Nucleus accumbens (tissue), 56 donors: ENCODE measurements at regions not wholly inside any gene's neighbourhood (a gene's known extent, or its start where the extent isn't known, plus 50 kb on each side); places are given as distances from the start of the nearest gene placed in this dataset.

Source experiments
- DNase-seq, 56 donors: peaks; one replicate each; lab custom pipeline; 2025; lab: John Stamatoyannopoulos, UW

GRCh38 chr5:57863661-57864060 lies 381.1 kb upstream of the ACTBL2 start:
- no peak for DNase-seq

DNA sequence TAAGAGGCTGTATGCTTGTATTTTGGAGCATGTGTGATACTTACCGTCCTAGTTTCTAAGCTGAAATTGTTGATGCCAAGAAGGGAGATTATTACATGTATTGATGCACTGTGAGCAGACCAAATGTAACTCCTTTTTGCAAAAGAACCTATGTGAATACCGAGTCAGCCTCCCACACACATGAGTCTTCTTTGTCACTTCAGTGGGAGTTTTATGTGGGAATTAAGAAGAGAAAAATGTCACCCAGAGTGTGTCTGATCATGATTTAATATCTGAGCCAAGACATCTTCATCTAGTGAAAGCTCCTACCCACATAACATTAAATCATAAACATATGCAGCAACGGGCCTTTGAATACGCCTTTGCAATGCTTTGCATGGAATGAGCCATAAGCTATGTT lies 380.3 kb upstream of the ACTBL2 start:
- peak in 12 of 56 donors; percentile 5 to 64 (median 18) for DNase-seq

DNA sequence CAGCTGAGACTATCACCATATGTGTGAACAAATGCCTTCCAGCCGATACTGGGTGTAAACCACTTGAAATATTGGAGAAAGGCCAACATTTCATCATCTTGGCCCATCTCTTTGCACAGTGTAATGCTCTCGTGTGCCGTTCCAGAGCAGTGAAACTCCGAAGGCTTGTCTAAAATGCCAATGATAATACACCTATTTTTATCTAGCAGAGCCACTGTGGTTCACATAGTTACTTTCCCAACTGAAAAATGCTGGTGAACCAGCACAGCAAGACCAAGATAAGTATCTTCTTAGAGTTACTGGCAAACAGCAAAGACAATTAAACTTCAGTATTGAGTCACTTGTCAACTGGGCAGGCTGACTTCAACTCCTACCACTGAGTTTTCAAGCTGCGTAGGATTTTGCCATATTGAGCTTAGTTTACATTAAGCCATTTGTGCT lies 379.9 kb upstream of the ACTBL2 start:
- DNase-seq: peak in 10 of 56 donors; percentile 2 to 58 (median 15)

DNA sequence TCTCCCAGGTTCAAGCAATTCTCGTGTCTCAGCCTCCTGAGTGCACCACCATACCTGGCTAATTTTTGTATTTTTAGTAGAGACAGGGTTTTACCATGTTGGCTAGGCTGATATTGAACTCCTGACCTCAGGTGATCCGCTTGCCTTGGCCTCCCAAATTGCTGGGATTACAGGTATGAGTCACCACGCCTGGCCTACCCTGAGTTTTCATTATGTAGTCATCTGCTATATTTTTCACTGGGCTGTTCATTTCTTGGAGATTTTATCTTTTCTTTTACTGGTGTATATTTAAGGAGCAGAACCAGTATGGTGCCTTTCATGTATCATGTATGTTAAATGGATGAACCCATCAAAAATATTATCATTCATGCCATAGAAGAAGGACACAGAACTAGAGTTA lies 377.0 kb upstream of the ACTBL2 start:
- DNase-seq: no peak

DNA sequence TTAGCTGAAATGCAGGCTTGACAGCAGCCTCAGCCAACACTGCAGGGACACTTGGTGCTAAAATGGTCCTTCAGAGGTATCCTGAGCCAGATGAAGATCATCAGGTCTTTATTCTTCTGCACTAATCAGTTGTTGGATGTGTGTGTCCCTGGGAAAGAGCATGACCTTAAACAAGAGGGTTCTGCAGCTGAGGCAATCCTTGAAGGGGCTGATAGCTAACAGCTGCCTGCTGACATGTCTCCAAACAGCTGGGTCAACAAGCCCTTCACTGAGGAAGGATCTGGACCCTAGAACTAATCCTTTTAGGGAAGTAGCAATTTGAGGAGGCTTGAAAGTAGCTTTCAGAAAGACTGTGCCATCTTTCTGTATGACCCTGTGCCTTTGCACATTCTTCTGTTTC lies 376.3 kb upstream of the ACTBL2 start:
- DNase-seq: no peak

DNA sequence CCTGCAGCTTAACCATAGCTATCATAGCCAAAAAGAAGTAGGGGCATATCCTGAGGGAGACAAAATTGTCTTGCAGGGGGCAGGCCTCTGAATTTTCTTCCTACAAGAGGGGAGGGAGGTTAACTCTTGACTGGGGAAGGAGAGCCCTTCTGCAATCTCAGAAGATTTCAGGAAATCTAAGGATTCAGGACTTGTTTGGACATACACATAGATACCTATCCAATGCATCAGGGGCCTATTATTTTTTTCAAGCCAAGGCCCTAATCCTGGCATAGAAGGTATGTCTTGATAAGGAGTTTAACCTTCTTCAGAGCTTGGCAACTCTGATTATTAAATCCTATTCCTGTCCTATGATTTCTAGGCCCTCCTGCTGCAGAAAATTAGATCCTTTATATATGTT lies 375.1 kb upstream of the ACTBL2 start:
- DNase-seq: no peak

GRCh38 chr5:57855831-57856230 lies 373.2 kb upstream of the ACTBL2 start:
- no peak for DNase-seq

DNA sequence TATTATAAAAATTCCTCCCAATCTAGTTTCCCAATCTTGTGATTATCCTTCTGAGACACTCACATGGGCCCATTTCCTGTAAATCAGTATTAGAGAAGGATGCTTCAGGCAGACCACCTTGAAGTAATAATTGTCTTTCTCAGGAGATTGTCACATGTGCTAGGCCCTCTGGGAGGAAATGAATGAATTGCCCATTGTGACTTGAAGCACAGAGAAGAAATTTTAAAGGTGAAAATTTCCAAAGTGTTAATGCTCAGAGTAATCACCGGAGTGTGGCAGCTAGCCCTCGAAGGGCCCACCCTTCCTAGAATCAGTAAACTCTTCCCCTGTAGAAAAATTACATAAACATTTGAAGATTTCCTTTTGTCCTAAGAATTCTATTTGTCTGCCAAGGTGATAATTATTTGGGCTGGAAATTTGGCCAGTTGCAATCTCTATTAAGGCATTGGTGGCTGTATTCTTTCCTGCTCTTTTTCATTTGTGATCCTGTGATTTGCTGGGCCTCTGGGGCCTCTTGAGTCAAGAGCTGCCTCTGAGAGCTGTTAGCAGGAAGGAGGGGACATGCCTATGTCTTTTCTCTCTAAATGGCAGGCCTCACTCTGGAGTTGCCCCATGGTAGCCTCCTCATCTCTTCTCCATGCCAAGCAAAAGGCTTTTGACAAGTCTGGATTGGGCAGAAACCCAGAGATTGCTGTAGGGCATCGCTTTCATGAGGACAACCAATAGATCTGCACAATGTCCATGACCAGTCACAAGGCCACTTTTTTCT lies 371.5 kb upstream of the ACTBL2 start:
- no peak for DNase-seq

GRCh38 chr5:57850109-57850508 lies 367.5 kb upstream of the ACTBL2 start:
- DNase-seq: no peak

GRCh38 chr5:57845025-57845424 lies 362.4 kb upstream of the ACTBL2 start:
- DNase-seq: no peak

DNA sequence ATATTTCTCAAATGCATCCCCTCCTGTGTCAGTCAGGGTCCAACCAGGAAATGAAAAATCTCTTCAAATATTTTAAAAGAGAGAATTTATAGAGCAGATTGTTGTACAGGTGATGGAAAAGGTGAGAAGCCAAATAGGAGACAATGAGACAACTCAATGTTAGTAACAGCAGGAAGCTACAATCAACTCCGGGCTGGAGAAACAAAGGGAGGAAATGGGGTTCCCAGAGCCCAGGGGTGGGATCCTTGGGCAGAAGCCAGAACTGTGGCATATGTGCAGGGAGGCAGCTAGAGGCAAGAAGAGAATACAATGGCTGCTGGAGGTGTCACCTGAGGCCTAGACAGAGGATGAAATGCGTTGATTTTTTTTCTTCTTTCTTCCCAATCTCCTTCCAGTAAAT lies 361.8 kb upstream of the ACTBL2 start:
- no peak for DNase-seq

- DNase-seq: no peak
Measured at GRCh38 chr5:57843059-57843367, 360.4 kb upstream of the ACTBL2 start.

- DNase-seq: no peak
Measured at GRCh38 chr5:57842364-57843058, 359.9 kb upstream of the ACTBL2 start.

- DNase-seq: no peak
Measured at GRCh38 chr5:57841676-57842363, 359.2 kb upstream of the ACTBL2 start.

GRCh38 chr5:57839437-57840079 lies 356.9 kb upstream of the ACTBL2 start:
- DNase-seq: no peak

DNA sequence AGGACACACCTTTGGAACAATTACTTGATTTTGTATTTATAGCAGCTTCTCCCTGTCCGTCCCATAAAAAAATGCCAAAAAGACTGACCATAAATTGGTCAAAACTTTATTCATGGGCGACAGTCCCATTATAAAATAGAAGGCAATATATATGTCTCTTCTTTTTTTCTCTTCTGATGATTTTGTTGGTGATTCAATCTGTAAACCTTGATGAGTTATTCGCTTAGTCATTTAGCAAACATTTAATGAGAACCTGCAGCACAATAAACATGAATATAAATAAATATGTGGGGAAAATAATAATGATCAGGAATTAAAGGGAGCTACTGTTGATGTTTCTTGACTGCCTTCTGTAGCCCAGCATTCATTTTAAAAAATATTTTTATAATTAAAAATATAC lies 356.4 kb upstream of the ACTBL2 start:
- DNase-seq: no peak

GRCh38 chr5:57836921-57837320 lies 354.3 kb upstream of the ACTBL2 start:
- no peak for DNase-seq

GRCh38 chr5:57836331-57836730 lies 353.7 kb upstream of the ACTBL2 start:
- no peak for DNase-seq

DNA sequence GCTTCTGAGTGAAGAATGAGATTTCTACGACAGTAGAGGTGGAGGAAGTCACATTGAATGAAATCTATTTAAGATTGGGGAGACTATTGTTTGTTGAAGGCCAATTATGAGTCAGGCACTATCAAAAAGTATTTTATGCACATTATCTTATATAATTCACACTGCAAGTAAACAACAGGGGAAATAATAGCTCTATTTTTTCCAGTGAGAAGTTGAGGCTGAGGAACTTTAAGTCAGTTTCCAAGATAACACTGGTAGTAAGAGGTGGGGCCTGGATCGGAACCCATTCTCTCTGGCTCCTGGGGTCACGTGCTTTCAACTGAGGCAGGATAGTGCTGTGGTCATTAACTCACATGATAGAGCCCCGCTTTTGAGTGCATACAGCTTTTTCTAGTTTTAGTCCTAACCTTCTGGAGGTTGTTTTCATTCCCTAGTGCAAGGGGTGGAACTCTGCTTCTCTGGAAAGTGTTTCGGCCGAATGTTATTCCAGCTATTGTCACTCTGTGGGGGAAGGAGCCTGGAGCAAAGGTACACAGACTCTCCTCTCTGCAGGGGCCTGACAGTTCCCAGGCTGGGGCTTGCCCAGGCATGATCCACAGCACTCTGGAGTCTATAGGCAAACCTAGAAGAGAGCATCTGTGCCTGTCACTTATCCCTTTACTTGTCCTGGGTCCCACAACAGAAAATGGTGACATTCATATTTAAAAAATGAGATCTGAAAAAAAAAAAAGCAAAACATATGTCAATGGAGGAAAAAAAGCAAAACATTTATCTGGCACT lies 352.4 kb upstream of the ACTBL2 start:
- no peak for DNase-seq

DNA sequence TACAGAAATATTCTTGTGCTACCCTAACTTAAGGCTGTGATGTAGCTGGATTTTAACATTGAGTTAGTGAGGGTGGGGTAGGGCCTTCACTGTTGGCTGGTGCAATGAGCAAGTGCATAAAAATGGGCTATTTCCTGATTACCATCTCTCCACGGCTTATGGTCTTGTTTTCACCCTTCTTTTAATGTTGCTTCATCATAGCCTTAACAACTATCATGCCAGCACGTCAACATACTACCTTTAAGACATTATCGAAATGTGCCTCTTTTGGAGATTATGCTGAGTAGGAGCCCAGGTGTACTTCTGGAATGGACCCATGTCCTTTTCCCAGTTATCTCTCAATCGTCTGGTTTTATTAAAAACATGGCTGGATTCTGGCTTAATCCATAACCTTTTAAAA lies 350.9 kb upstream of the ACTBL2 start:
- DNase-seq: no peak
